ENCODE measurements at regions not wholly inside any gene's neighbourhood (a gene's known extent, or its start where the extent isn't known, plus 50 kb on each side); places are given as distances from the start of the nearest gene placed in this dataset.

- TF ChIP-seq, protein P1, sequence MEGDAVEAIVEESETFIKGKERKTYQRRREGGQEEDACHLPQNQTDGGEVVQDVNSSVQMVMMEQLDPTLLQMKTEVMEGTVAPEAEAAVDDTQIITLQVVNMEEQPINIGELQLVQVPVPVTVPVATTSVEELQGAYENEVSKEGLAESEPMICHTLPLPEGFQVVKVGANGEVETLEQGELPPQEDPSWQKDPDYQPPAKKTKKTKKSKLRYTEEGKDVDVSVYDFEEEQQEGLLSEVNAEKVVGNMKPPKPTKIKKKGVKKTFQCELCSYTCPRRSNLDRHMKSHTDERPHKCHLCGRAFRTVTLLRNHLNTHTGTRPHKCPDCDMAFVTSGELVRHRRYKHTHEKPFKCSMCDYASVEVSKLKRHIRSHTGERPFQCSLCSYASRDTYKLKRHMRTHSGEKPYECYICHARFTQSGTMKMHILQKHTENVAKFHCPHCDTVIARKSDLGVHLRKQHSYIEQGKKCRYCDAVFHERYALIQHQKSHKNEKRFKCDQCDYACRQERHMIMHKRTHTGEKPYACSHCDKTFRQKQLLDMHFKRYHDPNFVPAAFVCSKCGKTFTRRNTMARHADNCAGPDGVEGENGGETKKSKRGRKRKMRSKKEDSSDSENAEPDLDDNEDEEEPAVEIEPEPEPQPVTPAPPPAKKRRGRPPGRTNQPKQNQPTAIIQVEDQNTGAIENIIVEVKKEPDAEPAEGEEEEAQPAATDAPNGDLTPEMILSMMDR (IDR thresholded peaks at IDR 0.05) = no peak
- no peak overlapping the region for H3K27ac Mint-ChIP-seq (ENCODE audit: unreplicated experiment)
- H3K9me3 Mint-ChIP-seq (ENCODE audit: unreplicated experiment) = no peaks in the 10 kb centered on the region
- no peak for DNase-seq (ENCODE audit: extremely low spot score, unreplicated experiment)
- no peaks in the 10 kb centered on the region for H3K27me3 Mint-ChIP-seq (ENCODE audit: unreplicated experiment)
- H3K4me1 Mint-ChIP-seq (ENCODE audit: unreplicated experiment) = no peaks in the 10 kb centered on the region
- no peaks in the 10 kb centered on the region for H3K36me3 Mint-ChIP-seq (ENCODE audit: unreplicated experiment)
- no peak overlapping the region for H3K4me3 Mint-ChIP-seq (ENCODE audit: unreplicated experiment)
Observed at GRCh38 chr5:13569090-13569715, 375.3 kb downstream of the DNAH5 start.

GRCh38 chr5:13567819-13568218, 376.7 kb downstream of the DNAH5 start:
- H3K4me3 Mint-ChIP-seq (ENCODE audit: unreplicated experiment) = no peak overlapping the region
- H3K27me3 Mint-ChIP-seq (ENCODE audit: unreplicated experiment) = no peaks in the 10 kb centered on the region
- TF ChIP-seq, protein P1 (IDR thresholded peaks at IDR 0.05) = no peak
- H3K9me3 Mint-ChIP-seq (ENCODE audit: unreplicated experiment) = no peaks in the 10 kb centered on the region
- no peak overlapping the region for H3K27ac Mint-ChIP-seq (ENCODE audit: unreplicated experiment)
- H3K36me3 Mint-ChIP-seq (ENCODE audit: unreplicated experiment) = no peaks in the 10 kb centered on the region
- no peak for DNase-seq (ENCODE audit: extremely low spot score, unreplicated experiment)
- no peaks in the 10 kb centered on the region for H3K4me1 Mint-ChIP-seq (ENCODE audit: unreplicated experiment)

DNA sequence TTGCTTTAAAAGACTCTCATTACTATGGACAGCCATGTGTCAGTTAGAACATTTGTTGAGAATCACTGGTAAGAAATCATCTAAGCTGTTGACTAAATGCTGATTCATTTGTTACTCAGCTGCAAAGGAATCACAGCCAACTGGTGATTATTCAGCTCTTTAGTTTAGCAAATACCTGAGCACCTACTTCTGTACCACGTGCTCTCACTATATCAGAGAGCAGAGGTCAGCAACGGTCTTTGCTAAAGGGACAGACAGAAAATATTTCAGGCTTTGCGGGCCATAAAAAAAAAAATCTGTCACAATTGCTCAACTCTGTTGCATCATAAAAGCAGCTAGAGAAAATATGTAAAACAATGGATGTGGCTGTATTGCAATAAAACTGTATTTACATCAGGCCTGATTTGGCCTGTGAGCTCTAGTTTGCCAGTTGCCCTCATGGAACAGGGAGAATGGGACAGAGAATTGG, 377.6 kb downstream of the DNAH5 start:
- H3K27ac Mint-ChIP-seq (ENCODE audit: unreplicated experiment) = no peak overlapping the region
- TF ChIP-seq, protein P1 (IDR thresholded peaks at IDR 0.05) = no peak

DNA sequence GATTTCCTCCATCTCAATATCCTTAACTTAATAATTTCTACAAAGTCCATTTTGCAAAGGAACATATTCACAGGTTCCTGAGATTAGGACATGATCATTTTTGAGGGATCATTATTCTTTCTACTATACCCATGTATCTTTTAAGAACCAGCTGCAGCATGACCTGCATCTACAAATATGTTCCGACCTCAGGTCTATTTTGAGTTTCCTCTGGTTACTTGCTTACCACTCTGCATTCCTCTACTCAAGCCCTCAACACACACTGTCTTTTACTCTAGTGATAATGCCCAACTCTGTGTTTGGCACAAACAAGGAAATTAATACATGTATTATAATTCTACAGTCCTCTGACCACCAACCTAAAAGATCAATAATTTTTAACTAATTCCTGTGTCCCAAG, 386.1 kb downstream of the DNAH5 start:
- Mint-ChIP-seq H3K36me3 (ENCODE audit: unreplicated experiment) (no peaks in the 10 kb centered on the region), H3K27me3 (ENCODE audit: unreplicated experiment) (no peaks in the 10 kb centered on the region), H3K27ac (ENCODE audit: unreplicated experiment) (no peak overlapping the region), H3K9me3 (ENCODE audit: unreplicated experiment) (no peaks in the 10 kb centered on the region), H3K4me3 (ENCODE audit: unreplicated experiment) (no peak overlapping the region), H3K4me1 (ENCODE audit: unreplicated experiment) (no peaks in the 10 kb centered on the region)
- TF ChIP-seq, protein P1 (IDR thresholded peaks at IDR 0.05) = no peak
- no peak for DNase-seq (ENCODE audit: extremely low spot score, unreplicated experiment)

More for the DNA sequence above, 377.6 kb downstream of the DNAH5 start:
- Mint-ChIP-seq H3K9me3 (ENCODE audit: unreplicated experiment) (no peaks in the 10 kb centered on the region), H3K4me3 (ENCODE audit: unreplicated experiment) (no peak overlapping the region), H3K27me3 (ENCODE audit: unreplicated experiment) (no peaks in the 10 kb centered on the region), H3K4me1 (ENCODE audit: unreplicated experiment) (no peaks in the 10 kb centered on the region), H3K36me3 (ENCODE audit: unreplicated experiment) (no peaks in the 10 kb centered on the region)
- DNase-seq (ENCODE audit: extremely low spot score, unreplicated experiment) = no peak

DNA sequence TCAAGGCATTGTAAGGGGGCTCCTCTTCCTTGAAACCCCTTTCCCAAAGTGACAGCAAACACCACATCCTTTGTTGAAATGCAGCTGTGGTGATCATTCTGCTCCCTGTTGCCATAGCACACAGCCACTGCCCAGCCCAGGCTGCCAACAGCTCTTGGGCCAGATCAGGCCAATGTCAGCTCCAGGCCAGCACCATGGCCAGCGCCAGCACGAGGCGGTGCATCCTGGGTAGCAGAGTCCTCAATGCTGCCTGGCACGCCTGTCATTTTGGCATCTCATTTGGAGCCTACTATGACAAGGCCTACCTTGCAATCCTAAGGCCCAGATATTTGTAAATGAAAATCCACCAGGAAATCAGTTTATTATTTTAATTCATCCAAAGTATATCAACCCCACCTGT, 390.6 kb downstream of the DNAH5 start:
- DNase-seq (ENCODE audit: extremely low spot score, unreplicated experiment) = no peak
- Mint-ChIP-seq H3K36me3 (ENCODE audit: unreplicated experiment) (no peaks in the 10 kb centered on the region), H3K4me1 (ENCODE audit: unreplicated experiment) (no peaks in the 10 kb centered on the region), H3K4me3 (ENCODE audit: unreplicated experiment) (no peak overlapping the region), H3K27me3 (ENCODE audit: unreplicated experiment) (no peaks in the 10 kb centered on the region), H3K27ac (ENCODE audit: unreplicated experiment) (no peak overlapping the region), H3K9me3 (ENCODE audit: unreplicated experiment) (no peaks in the 10 kb centered on the region)
- TF ChIP-seq, protein P1 (IDR thresholded peaks at IDR 0.05) = no peak
